ENCODE measurements at regions not wholly inside any gene's neighbourhood (a gene's known extent, or its start where the extent isn't known, plus 50 kb on each side); places are given as distances from the start of the nearest gene placed in this dataset.

DNA sequence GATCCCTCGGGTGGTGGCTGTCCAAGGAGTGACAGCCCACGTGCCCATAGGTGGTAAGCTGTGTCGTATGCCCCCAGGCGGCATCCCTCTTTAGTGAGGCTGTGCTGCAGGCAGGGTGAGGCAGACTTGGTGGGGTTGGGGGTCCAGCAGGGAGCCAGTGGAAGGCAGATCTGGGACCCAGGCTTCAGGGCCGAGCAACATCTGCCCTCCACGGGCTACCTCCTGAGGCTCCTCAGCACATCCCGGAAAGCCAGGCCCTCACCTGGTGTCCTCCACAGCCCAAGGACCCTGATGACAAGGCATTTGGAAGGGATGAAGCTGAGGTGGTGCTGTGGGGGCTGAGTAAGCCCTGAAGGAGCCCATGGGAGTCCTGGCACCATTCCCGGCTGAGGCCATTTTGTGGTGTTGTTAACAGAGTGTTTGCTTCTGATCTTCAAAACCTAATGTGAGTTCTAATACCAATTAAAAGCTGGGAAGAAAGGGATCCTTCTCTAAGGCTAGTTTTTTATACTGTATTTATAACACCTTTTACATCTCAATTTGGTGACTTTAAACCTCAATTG lies 295.8 kb upstream of the IRX2 start:
- WGBS (ENCODE audit: insufficient coverage, insufficient replicate concordance, low lambda C conversion rate, missing lambda C conversion rate): 37% methylated on average over 7 of the region's 8 CpGs
- Histone ChIP-seq H3K27ac (ENCODE audit: control insufficient read depth, insufficient read depth) (no peak overlapping the region), H3K36me3 (ENCODE audit: control insufficient read depth in 2 of 2, insufficient read depth in 2 of 2, low read length in 1 of 2) (no peaks in the 10 kb centered on the region), H3K4me2 (ENCODE audit: control insufficient read depth, insufficient read depth) (no peak overlapping the region), H4K20me1 (ENCODE audit: control insufficient read depth, insufficient read depth) (no peaks in the 10 kb centered on the region), H3K4me1 (ENCODE audit: control insufficient read depth, insufficient read depth, low read length) (no peaks in the 10 kb centered on the region), H3K27me3 (replicated peaks in 1 of 2; ENCODE audit: control insufficient read depth in 2 of 2, insufficient read depth in 2 of 2, low read length in 1 of 2) (no peaks in the 10 kb centered on the region), H2AFZ (ENCODE audit: control insufficient read depth, low read depth, low read length) (no peak overlapping the region), H3K4me3 (no peak overlapping the region), H3K9ac (ENCODE audit: control insufficient read depth, insufficient read depth, low read length) (no peak overlapping the region), H3K79me2 (ENCODE audit: control insufficient read depth, insufficient read depth, low read length) (no peaks in the 10 kb centered on the region), H3K9me3 (replicated peaks; ENCODE audit: control insufficient read depth, insufficient read depth, low read length) (no peaks in the 10 kb centered on the region; the same call in 2 of the 3 replicates)
- ChIA-PET RAD21 (ENCODE audit: unreplicated experiment) (no interaction called here), POLR2A (no interaction called here), CTCF (no interaction called here), SMC1A (ENCODE audit: uncharacterized antibody, unreplicated experiment) (no interaction called here)
- intact Hi-C loops (cut with micrococcal nuclease; ENCODE audit: unreplicated experiment) (no loop called here), in situ Hi-C loops (cut with MboI) (no loop called here)
- no peak for FAIRE-seq
- no peak for ATAC-seq
- no TSS peak for BruUV-seq (replicated peaks)
- TF ChIP-seq CEBPB (IDR thresholded peaks at IDR 0.05; ENCODE audit: borderline replicate concordance in 1 of 2, low read depth in 2 of 2, low read length in 2 of 2): no peak
- no peak for TF ChIP-seq RELA (IDR thresholded peaks at IDR 0.05; ENCODE audit: borderline replicate concordance, partially characterized antibody)
- TF ChIP-seq HCFC1 (IDR thresholded peaks at IDR 0.05; ENCODE audit: low read length): no peak
- no peak for TF ChIP-seq CBX5 (IDR thresholded peaks at IDR 0.05; ENCODE audit: low read depth)
- DNase-seq (ENCODE audit: low read depth, low spot score): no peak

DNA sequence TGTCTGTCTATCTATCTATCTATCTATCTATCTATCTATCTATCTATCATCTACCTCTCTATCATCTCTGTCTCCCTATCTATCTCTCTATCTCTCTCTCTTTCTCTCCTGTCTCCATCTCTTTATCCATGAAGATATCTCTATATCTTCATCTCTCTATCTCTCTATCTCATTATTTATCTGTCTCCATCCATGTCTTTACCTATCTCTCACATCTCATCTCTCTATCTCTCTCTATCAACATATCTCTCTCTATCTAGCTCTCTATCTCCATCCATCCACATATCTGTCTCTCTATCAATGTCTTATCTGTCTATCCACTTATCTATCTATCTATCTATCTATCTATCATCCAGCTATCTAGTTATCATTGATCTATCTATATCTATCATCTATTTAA lies 292.1 kb upstream of the IRX2 start:
- BruUV-seq (replicated peaks): no TSS peak
- Histone ChIP-seq H2AFZ (ENCODE audit: control insufficient read depth, low read depth, low read length) (no peak overlapping the region), H4K20me1 (ENCODE audit: control insufficient read depth, insufficient read depth) (no peaks in the 10 kb centered on the region), H3K27ac (ENCODE audit: control insufficient read depth, insufficient read depth) (no peak overlapping the region), H3K27me3 (replicated peaks in 1 of 2; ENCODE audit: control insufficient read depth in 2 of 2, insufficient read depth in 2 of 2, low read length in 1 of 2) (no peaks in the 10 kb centered on the region), H3K9ac (ENCODE audit: control insufficient read depth, insufficient read depth, low read length) (no peak overlapping the region), H3K9me3 (replicated peaks; ENCODE audit: control insufficient read depth, insufficient read depth, low read length) (no peaks in the 10 kb centered on the region; the same call in 2 of the 3 replicates), H3K79me2 (ENCODE audit: control insufficient read depth, insufficient read depth, low read length) (no peaks in the 10 kb centered on the region), H3K4me1 (ENCODE audit: control insufficient read depth, insufficient read depth, low read length) (no peaks in the 10 kb centered on the region), H3K4me3 (no peak overlapping the region), H3K4me2 (ENCODE audit: control insufficient read depth, insufficient read depth) (no peak overlapping the region), H3K36me3 (ENCODE audit: control insufficient read depth in 2 of 2, insufficient read depth in 2 of 2, low read length in 1 of 2) (no peaks in the 10 kb centered on the region)
- FAIRE-seq (no peak), DNase-seq (ENCODE audit: low read depth, low spot score) (no peak), ATAC-seq (no peak)
- in situ Hi-C loops (cut with MboI) (no loop called here), intact Hi-C loops (cut with micrococcal nuclease; ENCODE audit: unreplicated experiment) (no loop called here)
- SMC1A ChIA-PET (ENCODE audit: uncharacterized antibody, unreplicated experiment): no interaction called here
- CTCF ChIA-PET: no interaction called here
- POLR2A ChIA-PET: no interaction called here
- RAD21 ChIA-PET (ENCODE audit: unreplicated experiment): no interaction called here
- TF ChIP-seq RB1 (IDR thresholded peaks at IDR 0.05; ENCODE audit: borderline replicate concordance) (no peak), EP300 (IDR thresholded peaks at IDR 0.05; ENCODE audit: borderline replicate concordance in 1 of 2, control insufficient read depth in 1 of 2, low read depth in 2 of 2, low read length in 2 of 2) (no peak)
- TF ChIP-seq, protein P1, sequence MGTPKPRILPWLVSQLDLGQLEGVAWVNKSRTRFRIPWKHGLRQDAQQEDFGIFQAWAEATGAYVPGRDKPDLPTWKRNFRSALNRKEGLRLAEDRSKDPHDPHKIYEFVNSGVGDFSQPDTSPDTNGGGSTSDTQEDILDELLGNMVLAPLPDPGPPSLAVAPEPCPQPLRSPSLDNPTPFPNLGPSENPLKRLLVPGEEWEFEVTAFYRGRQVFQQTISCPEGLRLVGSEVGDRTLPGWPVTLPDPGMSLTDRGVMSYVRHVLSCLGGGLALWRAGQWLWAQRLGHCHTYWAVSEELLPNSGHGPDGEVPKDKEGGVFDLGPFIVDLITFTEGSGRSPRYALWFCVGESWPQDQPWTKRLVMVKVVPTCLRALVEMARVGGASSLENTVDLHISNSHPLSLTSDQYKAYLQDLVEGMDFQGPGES (IDR thresholded peaks at IDR 0.05): no peak
- TF ChIP-seq, protein P2, sequence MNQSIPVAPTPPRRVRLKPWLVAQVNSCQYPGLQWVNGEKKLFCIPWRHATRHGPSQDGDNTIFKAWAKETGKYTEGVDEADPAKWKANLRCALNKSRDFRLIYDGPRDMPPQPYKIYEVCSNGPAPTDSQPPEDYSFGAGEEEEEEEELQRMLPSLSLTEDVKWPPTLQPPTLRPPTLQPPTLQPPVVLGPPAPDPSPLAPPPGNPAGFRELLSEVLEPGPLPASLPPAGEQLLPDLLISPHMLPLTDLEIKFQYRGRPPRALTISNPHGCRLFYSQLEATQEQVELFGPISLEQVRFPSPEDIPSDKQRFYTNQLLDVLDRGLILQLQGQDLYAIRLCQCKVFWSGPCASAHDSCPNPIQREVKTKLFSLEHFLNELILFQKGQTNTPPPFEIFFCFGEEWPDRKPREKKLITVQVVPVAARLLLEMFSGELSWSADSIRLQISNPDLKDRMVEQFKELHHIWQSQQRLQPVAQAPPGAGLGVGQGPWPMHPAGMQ (IDR thresholded peaks at IDR 0.05; ENCODE audit: borderline replicate concordance): no peak
- TF ChIP-seq, protein P3, sequence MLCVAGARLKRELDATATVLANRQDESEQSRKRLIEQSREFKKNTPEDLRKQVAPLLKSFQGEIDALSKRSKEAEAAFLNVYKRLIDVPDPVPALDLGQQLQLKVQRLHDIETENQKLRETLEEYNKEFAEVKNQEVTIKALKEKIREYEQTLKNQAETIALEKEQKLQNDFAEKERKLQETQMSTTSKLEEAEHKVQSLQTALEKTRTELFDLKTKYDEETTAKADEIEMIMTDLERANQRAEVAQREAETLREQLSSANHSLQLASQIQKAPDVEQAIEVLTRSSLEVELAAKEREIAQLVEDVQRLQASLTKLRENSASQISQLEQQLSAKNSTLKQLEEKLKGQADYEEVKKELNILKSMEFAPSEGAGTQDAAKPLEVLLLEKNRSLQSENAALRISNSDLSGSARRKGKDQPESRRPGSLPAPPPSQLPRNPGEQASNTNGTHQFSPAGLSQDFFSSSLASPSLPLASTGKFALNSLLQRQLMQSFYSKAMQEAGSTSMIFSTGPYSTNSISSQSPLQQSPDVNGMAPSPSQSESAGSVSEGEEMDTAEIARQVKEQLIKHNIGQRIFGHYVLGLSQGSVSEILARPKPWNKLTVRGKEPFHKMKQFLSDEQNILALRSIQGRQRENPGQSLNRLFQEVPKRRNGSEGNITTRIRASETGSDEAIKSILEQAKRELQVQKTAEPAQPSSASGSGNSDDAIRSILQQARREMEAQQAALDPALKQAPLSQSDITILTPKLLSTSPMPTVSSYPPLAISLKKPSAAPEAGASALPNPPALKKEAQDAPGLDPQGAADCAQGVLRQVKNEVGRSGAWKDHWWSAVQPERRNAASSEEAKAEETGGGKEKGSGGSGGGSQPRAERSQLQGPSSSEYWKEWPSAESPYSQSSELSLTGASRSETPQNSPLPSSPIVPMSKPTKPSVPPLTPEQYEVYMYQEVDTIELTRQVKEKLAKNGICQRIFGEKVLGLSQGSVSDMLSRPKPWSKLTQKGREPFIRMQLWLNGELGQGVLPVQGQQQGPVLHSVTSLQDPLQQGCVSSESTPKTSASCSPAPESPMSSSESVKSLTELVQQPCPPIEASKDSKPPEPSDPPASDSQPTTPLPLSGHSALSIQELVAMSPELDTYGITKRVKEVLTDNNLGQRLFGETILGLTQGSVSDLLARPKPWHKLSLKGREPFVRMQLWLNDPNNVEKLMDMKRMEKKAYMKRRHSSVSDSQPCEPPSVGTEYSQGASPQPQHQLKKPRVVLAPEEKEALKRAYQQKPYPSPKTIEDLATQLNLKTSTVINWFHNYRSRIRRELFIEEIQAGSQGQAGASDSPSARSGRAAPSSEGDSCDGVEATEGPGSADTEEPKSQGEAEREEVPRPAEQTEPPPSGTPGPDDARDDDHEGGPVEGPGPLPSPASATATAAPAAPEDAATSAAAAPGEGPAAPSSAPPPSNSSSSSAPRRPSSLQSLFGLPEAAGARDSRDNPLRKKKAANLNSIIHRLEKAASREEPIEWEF (IDR thresholded peaks at IDR 0.05; ENCODE audit: insufficient replicate concordance, low read depth, low read length): no peak
